ENCODE measurements at regions not wholly inside any gene's neighbourhood (a gene's known extent, or its start where the extent isn't known, plus 50 kb on each side); places are given as distances from the start of the nearest gene placed in this dataset.

DNA sequence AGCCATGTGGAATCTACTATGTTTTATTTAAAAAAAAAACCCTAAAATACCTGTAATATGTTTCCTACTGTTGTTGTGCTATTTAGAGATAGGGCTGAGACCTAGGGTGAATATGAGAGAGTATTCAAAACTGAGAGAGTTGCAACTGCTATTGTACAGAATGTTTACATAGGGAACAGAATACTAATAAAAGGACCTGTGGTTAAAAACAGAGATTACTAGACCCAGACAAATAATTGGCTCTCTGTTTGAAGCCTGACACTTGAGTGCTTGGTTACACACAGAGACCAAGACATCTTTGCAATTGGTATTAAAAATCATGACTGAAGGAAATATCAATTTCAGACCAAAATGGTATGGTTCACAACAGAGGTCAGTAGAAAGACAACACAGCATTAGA lies 278.9 kb upstream of the GIMD1 start:
- no peaks in the 10 kb centered on the region for H3K36me3 ChIP-seq (ENCODE audit: control insufficient read depth in 2 of 2, extremely low read depth in 1 of 2, insufficient read depth in 2 of 2, low read length in 2 of 2)
- no peak overlapping the region for H3K4me3 ChIP-seq (replicated peaks in 1 of 3; ENCODE audit: insufficient read depth in 1 of 3, low read depth in 1 of 3, low read length in 3 of 3)
- CTCF ChIA-PET, result no interaction called here
- POLR2A ChIA-PET, result no interaction called here
- no peak overlapping the region for H3K9ac ChIP-seq (replicated peaks; ENCODE audit: extremely low read depth, insufficient read depth, low read length)
- no peaks in the 10 kb centered on the region for H3K9me1 ChIP-seq (replicated peaks; ENCODE audit: control insufficient read depth, extremely low read depth, insufficient read depth, low read length)
- dilution Hi-C loops (cut with MboI; ENCODE audit: extremely low pct_ligation_motif_present, low sequenced_read_pairs), result no loop called here
- intact Hi-C loops (cut with micrococcal nuclease), result no loop called here
- H3K79me2 ChIP-seq (ENCODE audit: control insufficient read depth, insufficient read depth, low read length), result no peaks in the 10 kb centered on the region
- H3K9me3 ChIP-seq (replicated peaks; ENCODE audit: control insufficient read depth, insufficient read depth, low read length), result no peaks in the 10 kb centered on the region
- no TSS peak for BruUV-seq (replicated peaks)
- no peaks in the 10 kb centered on the region for H3K27me3 ChIP-seq (ENCODE audit: control insufficient read depth in 2 of 2, insufficient read depth in 2 of 2, low read length in 2 of 2)
- H3K4me1 ChIP-seq (ENCODE audit: control insufficient read depth, extremely low read depth, insufficient read depth, low read length), result no peaks in the 10 kb centered on the region
- no peak overlapping the region for H3K4me2 ChIP-seq (ENCODE audit: insufficient read depth, low read length)
- no peak overlapping the region for H3K27ac ChIP-seq (ENCODE audit: insufficient read depth, low read depth, low read length)
- TF ChIP-seq FOS (IDR thresholded peaks at IDR 0.05; ENCODE audit: borderline replicate concordance, insufficient read depth, low read length) (no peak), POLR2AphosphoS5 (IDR thresholded peaks at IDR 0.05; ENCODE audit: insufficient read depth, low read depth, low read length) (no peak), POLR2A (IDR thresholded peaks at IDR 0.05; ENCODE audit: low read depth, low read length) (no peak), JUN (IDR thresholded peaks at IDR 0.05; ENCODE audit: borderline replicate concordance, insufficient read depth, insufficient read length, low read depth) (no peak), EZH2 (IDR thresholded peaks at IDR 0.05; ENCODE audit: borderline replicate concordance, low read depth, low read length, severe bottlenecking) (no peak), MYC (IDR thresholded peaks at IDR 0.05; ENCODE audit: low read depth, low read length) (no peak)
- TF ChIP-seq, protein P1, sequence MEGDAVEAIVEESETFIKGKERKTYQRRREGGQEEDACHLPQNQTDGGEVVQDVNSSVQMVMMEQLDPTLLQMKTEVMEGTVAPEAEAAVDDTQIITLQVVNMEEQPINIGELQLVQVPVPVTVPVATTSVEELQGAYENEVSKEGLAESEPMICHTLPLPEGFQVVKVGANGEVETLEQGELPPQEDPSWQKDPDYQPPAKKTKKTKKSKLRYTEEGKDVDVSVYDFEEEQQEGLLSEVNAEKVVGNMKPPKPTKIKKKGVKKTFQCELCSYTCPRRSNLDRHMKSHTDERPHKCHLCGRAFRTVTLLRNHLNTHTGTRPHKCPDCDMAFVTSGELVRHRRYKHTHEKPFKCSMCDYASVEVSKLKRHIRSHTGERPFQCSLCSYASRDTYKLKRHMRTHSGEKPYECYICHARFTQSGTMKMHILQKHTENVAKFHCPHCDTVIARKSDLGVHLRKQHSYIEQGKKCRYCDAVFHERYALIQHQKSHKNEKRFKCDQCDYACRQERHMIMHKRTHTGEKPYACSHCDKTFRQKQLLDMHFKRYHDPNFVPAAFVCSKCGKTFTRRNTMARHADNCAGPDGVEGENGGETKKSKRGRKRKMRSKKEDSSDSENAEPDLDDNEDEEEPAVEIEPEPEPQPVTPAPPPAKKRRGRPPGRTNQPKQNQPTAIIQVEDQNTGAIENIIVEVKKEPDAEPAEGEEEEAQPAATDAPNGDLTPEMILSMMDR (IDR thresholded peaks at IDR 0.05; ENCODE audit: extremely low read depth in 1 of 2, insufficient read depth in 1 of 2, low read depth in 1 of 2, low read length in 2 of 2), result no peak
- H2AFZ ChIP-seq (ENCODE audit: low read depth, low read length), result no peak overlapping the region
- H4K20me1 ChIP-seq (replicated peaks; ENCODE audit: control insufficient read depth, extremely low read depth, insufficient read depth, low read length), result no peaks in the 10 kb centered on the region
- DNase-seq (ENCODE audit: low read depth, low spot score), result no peak
- no peak for FAIRE-seq

DNA sequence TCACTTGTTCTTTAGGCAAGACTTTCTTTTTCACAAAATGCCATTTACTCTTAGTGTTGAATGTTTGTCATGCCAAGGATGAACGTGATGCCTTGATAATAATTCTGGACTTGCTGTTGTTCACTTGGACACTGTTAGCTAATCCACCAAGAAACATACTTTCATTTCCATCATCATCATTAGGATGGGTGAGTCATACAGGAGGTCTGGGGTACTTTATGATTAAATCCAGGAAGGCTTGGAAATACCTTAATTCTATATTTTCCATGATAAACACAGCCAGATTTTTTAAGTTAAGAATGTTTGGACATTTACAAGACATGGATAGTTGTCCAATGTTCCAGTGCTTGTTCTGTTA lies 260.7 kb upstream of the GIMD1 start:
- H3K9me3 ChIP-seq (replicated peaks; ENCODE audit: control insufficient read depth, insufficient read depth, low read length), result no peaks in the 10 kb centered on the region
- peak; percentile 73 for FAIRE-seq
- no peaks in the 10 kb centered on the region for H3K4me1 ChIP-seq (ENCODE audit: control insufficient read depth, extremely low read depth, insufficient read depth, low read length)
- H3K27ac ChIP-seq (ENCODE audit: insufficient read depth, low read depth, low read length), result no peak overlapping the region
- H3K9me1 ChIP-seq (replicated peaks; ENCODE audit: control insufficient read depth, extremely low read depth, insufficient read depth, low read length), result no peaks in the 10 kb centered on the region
- no peak overlapping the region for H3K9ac ChIP-seq (replicated peaks; ENCODE audit: extremely low read depth, insufficient read depth, low read length)
- no peaks in the 10 kb centered on the region for H3K79me2 ChIP-seq (ENCODE audit: control insufficient read depth, insufficient read depth, low read length)
- H3K27me3 ChIP-seq (ENCODE audit: control insufficient read depth in 2 of 2, insufficient read depth in 2 of 2, low read length in 2 of 2), result no peaks in the 10 kb centered on the region
- POLR2A ChIA-PET, result no interaction called here
- CTCF ChIA-PET, result interaction anchor here (1.3 to 1.4 kb wide), 2 partner anchors 11 to 18 kb away, joined by 3 to 4 read pairs; no protein-coding TSS in a partner anchor
- no TSS peak for BruUV-seq (replicated peaks)
- no peak overlapping the region for H3K4me3 ChIP-seq (replicated peaks in 1 of 3; ENCODE audit: insufficient read depth in 1 of 3, low read depth in 1 of 3, low read length in 3 of 3)
- intact Hi-C loops (cut with micrococcal nuclease) (no loop called here), dilution Hi-C loops (cut with MboI; ENCODE audit: extremely low pct_ligation_motif_present, low sequenced_read_pairs) (no loop called here)
- DNase-seq (ENCODE audit: low read depth, low spot score), result peak; percentile 64
- no peak overlapping the region for H3K4me2 ChIP-seq (ENCODE audit: insufficient read depth, low read length)
- H3K36me3 ChIP-seq (ENCODE audit: control insufficient read depth in 2 of 2, extremely low read depth in 1 of 2, insufficient read depth in 2 of 2, low read length in 2 of 2), result no peaks in the 10 kb centered on the region
- TF ChIP-seq JUN (IDR thresholded peaks at IDR 0.05; ENCODE audit: borderline replicate concordance, insufficient read depth, insufficient read length, low read depth) (peak; percentile 56), POLR2A (IDR thresholded peaks at IDR 0.05; ENCODE audit: low read depth, low read length) (no peak), FOS (IDR thresholded peaks at IDR 0.05; ENCODE audit: borderline replicate concordance, insufficient read depth, low read length) (peak; percentile 41), MYC (IDR thresholded peaks at IDR 0.05; ENCODE audit: low read depth, low read length) (no peak)
- no peak overlapping the region for H2AFZ ChIP-seq (ENCODE audit: low read depth, low read length)
- H4K20me1 ChIP-seq (replicated peaks; ENCODE audit: control insufficient read depth, extremely low read depth, insufficient read depth, low read length), result no peaks in the 10 kb centered on the region

All from endothelial cell of umbilical vein (primary cell).